OCI-LY1 (cell line): ENCODE measurements at regions not wholly inside any gene's neighbourhood (a gene's known extent, or its start where the extent isn't known, plus 50 kb on each side); places are given as distances from the start of the nearest gene placed in this dataset.

Experiments
- CTCF ChIP-seq: fragments of 200-600 bp; sonication (generic), shearing (Covaris generic); IDR thresholded peaks from 2 replicates; pipeline ENCODE4 v1.5.1; 2017; ENCODE audit warnings: mild to moderate bottlenecking, antibody characterized with exemption, low read length, moderate library complexity, mixed read lengths
- EZH2 ChIP-seq: fragments of 200-600 bp; sonication (generic), shearing (Covaris generic); IDR thresholded peaks from 2 replicates; pipeline ENCODE4 v1.8.0; 2017; ENCODE audit warnings: borderline replicate concordance, mixed run types, mild to moderate bottlenecking, antibody characterized with exemption, low read length, moderate library complexity, mixed read lengths

GRCh38 chr4:126419266-126419665 is 1104.5 kb downstream of the FAT4 start:
- TF ChIP-seq CTCF (no peak), EZH2 (no peak)
